Choroid plexus epithelial cell (primary cell): ENCODE measurements at regions not wholly inside any gene's neighbourhood (a gene's known extent, or its start where the extent isn't known, plus 50 kb on each side); places are given as distances from the start of the nearest gene placed in this dataset.
"Not testable (repeated sequence)": the region's sequence is repeated elsewhere in the genome, so short reads cannot be mapped to it uniquely, and the experiment has no call there.

Source experiments
- DNase-seq: peaks from one replicate; pipeline ENCODE4 v3.0.0-alpha.2; 2010; ENCODE audit warnings: low read depth
- H3K4me3 ChIP-seq: 2 replicates; pipeline ENCODE4 v1.5.1; 2011; ENCODE audit warnings: low read depth, mild to moderate bottlenecking, control low read depth, low read length, moderate library complexity
- CTCF ChIP-seq: conservative IDR thresholded peaks from 2 replicates; pipeline ENCODE4 v1.5.1; 2011; ENCODE audit warnings: low read depth, mild to moderate bottlenecking, control low read depth, inconsistent platforms, low read length, moderate library complexity

DNA sequence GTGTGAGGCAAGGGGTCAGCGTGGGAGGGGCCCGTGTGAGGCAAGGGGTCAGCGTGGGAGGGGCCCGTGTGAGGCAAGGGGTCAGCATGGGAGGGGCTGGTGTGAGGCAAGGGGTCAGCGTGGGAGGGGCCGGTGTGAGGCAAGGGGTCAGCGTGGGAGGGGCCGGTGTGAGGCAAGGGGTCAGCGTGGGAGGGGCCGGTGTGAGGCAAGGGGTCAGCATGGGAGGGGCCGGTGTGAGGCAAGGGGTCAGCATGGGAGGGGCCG is 119.2 kb downstream of the SEPTIN14 start:
- not testable (repeated sequence) for DNase-seq, H3K4me3 ChIP-seq

- not testable (repeated sequence) for H3K4me3 ChIP-seq, DNase-seq
Measured at GRCh38 chr7:55742651-55743453, 119.7 kb downstream of the SEPTIN14 start.

DNA sequence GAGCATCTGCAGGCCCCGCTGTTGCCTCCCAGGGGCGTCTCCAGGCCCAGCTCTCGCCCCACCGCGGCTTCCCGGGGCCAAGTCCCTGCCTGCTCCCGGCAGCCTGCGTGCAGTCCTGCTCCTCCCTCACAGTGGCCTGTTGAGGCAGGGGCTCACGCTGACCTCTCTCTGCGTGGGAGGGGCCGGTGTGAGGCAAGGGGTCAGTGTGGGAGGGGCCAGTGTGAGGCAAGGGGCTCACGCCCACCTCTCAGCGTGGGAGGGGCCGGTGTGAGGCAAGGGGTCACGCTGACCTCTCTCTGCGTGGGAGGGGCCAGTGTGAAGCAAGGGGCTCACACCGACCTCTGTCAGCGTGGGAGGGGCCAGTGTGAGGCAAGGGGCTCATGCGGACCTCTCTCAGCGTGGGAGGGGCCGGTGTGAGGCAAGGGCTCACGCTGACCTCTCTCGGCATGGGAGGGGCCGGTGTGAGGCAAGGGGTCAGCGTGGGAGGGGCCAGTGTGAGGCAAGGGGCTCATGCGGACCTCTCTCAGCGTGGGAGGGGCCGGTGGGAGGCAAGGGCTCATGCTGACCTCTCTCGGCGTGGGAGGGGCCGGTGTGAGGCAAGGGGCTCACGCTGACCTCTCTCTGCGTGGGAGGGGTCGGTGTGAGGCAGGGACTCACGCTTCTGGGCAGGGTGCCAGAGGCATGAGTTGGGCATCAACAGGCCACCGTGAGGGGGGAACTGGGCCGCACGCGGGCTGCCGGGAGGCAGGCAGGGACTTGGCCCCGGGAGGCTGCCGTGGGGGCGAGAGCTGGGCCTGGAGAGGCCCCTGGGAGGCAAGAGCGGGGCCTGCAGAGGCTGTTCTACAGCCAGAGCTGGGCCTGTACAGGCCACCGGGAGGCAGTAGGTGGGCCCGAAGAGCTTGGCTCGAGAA is 120.6 kb downstream of the SEPTIN14 start:
- DNase-seq: not testable (repeated sequence)

DNA sequence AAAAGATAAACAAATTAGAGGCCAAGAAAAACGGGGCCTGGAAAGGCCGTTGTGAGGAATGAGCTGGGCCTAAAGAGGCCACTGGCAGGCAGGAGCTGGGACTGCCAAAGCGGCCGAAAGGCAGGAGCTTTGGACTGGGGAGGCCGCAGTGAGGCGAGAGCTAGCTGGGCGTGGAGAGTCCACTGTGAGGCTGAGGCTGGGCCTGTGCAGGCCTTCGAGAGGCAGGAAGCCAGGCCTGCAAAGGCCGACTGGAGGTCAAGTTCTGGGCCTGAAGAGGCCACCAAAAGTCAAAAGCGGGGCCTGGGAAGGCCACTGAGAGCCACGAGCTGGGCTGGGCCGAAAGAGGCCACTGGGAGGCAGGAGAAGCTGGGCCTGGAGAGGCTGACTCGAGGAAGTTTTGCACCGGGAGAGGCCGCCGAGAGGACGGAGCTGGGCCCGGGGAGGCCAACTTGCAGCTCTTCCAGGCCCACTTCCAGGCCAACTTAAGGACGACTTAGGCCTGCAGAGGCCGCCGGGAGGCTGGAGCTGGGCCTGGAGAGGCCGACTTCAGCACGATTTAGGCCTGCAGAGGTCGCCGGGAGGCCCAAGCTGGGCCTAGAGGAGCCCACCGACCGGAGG is 121.8 kb downstream of the SEPTIN14 start:
- DNase-seq, H3K4me3 ChIP-seq: not testable (repeated sequence)

More for the DNA sequence above, 120.6 kb downstream of the SEPTIN14 start:
- not testable (repeated sequence) for H3K4me3 ChIP-seq

- not testable (repeated sequence) for DNase-seq, H3K4me3 ChIP-seq
Measured at GRCh38 chr7:55740053-55740452, 122.5 kb downstream of the SEPTIN14 start.

GRCh38 chr7:55736641-55737221 is 125.8 kb downstream of the SEPTIN14 start:
- not testable (repeated sequence) for DNase-seq, H3K4me3 ChIP-seq

DNA sequence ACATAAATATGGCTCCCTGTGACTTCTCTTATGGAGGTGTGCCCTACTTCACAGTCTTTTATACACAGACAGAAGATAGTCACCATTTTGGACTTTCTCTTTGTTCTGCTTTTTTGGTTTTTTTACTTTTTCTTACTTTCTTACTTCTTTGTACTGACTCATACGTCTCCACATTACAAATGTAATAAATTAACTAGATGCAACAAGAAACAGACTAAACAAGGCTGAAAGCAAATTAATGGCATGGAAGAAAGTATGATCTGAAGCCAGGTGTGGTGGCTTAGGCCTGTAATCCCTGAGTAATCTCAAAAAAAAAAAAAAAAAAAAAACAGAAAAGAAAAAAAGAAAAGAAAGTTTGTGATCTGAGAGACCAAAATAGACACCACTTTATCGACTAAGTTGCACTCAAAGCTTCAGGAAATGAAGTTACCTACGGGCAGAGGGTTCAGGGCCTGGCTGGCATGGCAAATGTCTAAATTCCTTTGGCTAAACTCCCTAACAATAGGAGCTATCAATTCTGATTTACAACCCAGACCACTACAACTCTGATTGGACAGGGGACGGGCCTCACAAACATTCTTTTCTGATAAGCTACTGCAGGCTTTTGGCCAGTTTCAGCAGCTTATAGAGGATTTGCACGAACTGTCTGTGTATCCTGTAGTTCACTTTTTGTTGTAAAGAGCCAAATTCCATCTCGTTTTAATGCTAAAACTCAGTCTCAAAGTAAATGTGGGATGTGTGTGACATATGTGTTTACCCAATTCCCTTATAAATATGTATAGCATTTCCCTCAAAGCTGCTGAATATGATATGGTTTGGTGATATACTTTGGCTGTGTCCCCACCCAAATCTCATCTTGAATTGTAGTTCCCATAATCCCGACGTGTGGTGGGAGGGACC is 129.1 kb downstream of the SEPTIN14 start:
- no peak for TF ChIP-seq CTCF
- peak; percentile 18 for DNase-seq
- H3K4me3 ChIP-seq: no peak overlapping the region

GRCh38 chr7:55731931-55732330 is 130.6 kb downstream of the SEPTIN14 start:
- no peak overlapping the region for H3K4me3 ChIP-seq
- TF ChIP-seq CTCF: no peak
- DNase-seq: no peak

- no peak overlapping the region for H3K4me3 ChIP-seq
- DNase-seq: no peak
- no peak for TF ChIP-seq CTCF
Measured at GRCh38 chr7:55730197-55730596, 132.4 kb downstream of the SEPTIN14 start.
